ENCODE measurements at regions not wholly inside any gene's neighbourhood (a gene's known extent, or its start where the extent isn't known, plus 50 kb on each side); places are given as distances from the start of the nearest gene placed in this dataset.
"Not testable (repeated sequence)": the region's sequence is repeated elsewhere in the genome, so short reads cannot be mapped to it uniquely, and the experiment has no call there.

- Mint-ChIP-seq H3K27ac (ENCODE audit: unreplicated experiment) (no peak overlapping the region), H3K36me3 (ENCODE audit: unreplicated experiment) (peaks cover 6% of the 10 kb centered on the region), H3K4me1 (ENCODE audit: low read depth, unreplicated experiment) (no peaks in the 10 kb centered on the region), H3K27me3 (ENCODE audit: unreplicated experiment) (no peaks in the 10 kb centered on the region), H3K9me3 (ENCODE audit: unreplicated experiment) (no peaks in the 10 kb centered on the region), H3K4me3 (ENCODE audit: unreplicated experiment) (no peak overlapping the region)
- no peak for DNase-seq
- TF ChIP-seq CTCF (IDR thresholded peaks at IDR 0.05; ENCODE audit: partially characterized antibody, unreplicated experiment) = no peak
Observed at GRCh38 chr10:25869609-25870008, 64.4 kb upstream of the MYO3A start.

- DNase-seq; H3K36me3 Mint-ChIP-seq (ENCODE audit: unreplicated experiment); H3K9me3 Mint-ChIP-seq (ENCODE audit: unreplicated experiment); H3K27me3 Mint-ChIP-seq (ENCODE audit: unreplicated experiment); H3K4me3 Mint-ChIP-seq (ENCODE audit: unreplicated experiment); H3K27ac Mint-ChIP-seq (ENCODE audit: unreplicated experiment); H3K4me1 Mint-ChIP-seq (ENCODE audit: low read depth, unreplicated experiment): not testable (repeated sequence)
Observed at GRCh38 chr10:25874402-25874801, 59.6 kb upstream of the MYO3A start.

GRCh38 chr10:25875556-25876165 lies 58.4 kb upstream of the MYO3A start:
- Mint-ChIP-seq H3K4me1 (ENCODE audit: low read depth, unreplicated experiment) (no peaks in the 10 kb centered on the region), H3K4me3 (ENCODE audit: unreplicated experiment) (no peak overlapping the region), H3K36me3 (ENCODE audit: unreplicated experiment) (no peaks in the 10 kb centered on the region), H3K27ac (ENCODE audit: unreplicated experiment) (no peak overlapping the region), H3K27me3 (ENCODE audit: unreplicated experiment) (no peaks in the 10 kb centered on the region), H3K9me3 (ENCODE audit: unreplicated experiment) (no peaks in the 10 kb centered on the region)
- peak; percentile 87 for DNase-seq
- peak; percentile 92 for TF ChIP-seq CTCF (IDR thresholded peaks at IDR 0.05; ENCODE audit: partially characterized antibody, unreplicated experiment)

GRCh38 chr10:25877296-25877695 lies 56.7 kb upstream of the MYO3A start:
- Mint-ChIP-seq H3K9me3 (ENCODE audit: unreplicated experiment) (no peaks in the 10 kb centered on the region), H3K4me1 (ENCODE audit: low read depth, unreplicated experiment) (no peaks in the 10 kb centered on the region), H3K36me3 (ENCODE audit: unreplicated experiment) (no peaks in the 10 kb centered on the region), H3K27ac (ENCODE audit: unreplicated experiment) (no peak overlapping the region), H3K4me3 (ENCODE audit: unreplicated experiment) (no peak overlapping the region), H3K27me3 (ENCODE audit: unreplicated experiment) (no peaks in the 10 kb centered on the region)
- TF ChIP-seq CTCF (IDR thresholded peaks at IDR 0.05; ENCODE audit: partially characterized antibody, unreplicated experiment) = no peak
- no peak for DNase-seq

Data from glutamatergic neuron (in vitro differentiated cells).